Fibroblast of skin of right quadriceps (primary cell): ENCODE measurements at regions not wholly inside any gene's neighbourhood (a gene's known extent, or its start where the extent isn't known, plus 50 kb on each side); places are given as distances from the start of the nearest gene placed in this dataset.

Source experiments
- DNase-seq: peaks from one replicate; pipeline ENCODE4 v3.0.0-alpha.2; 2013

- no peak for DNase-seq
Observed at GRCh38 chr11:103668859-103669258, 367.6 kb upstream of the DDI1 start.

DNA sequence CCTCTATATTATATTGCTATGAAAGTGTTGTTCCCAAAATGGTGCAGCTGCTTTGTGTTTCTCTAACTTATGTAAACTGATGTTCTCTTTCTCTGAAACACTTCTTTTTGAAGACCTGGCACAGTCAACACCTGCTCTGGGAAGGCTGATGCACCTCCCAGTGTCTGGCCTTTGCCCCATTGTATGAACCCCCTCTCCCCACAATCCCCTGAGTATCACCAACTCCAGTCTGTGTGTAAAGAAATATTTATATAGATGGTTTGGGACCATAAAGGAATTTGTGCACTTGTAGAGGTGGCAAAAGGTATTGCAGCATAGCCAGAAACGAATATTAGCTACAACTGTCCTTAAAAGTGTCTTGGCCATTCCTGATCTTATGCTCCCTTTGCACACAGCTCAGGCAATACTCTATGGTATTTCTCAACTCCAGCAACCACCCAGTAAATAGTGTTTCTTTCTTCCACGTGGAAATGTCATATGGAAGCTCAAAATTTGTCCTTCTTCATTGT, 365.2 kb upstream of the DDI1 start:
- DNase-seq: no peak

GRCh38 chr11:103673773-103674172, 362.7 kb upstream of the DDI1 start:
- DNase-seq: peak; percentile 42

- peak; percentile 51 for DNase-seq
Observed at GRCh38 chr11:103676413-103676812, 360.0 kb upstream of the DDI1 start.

DNA sequence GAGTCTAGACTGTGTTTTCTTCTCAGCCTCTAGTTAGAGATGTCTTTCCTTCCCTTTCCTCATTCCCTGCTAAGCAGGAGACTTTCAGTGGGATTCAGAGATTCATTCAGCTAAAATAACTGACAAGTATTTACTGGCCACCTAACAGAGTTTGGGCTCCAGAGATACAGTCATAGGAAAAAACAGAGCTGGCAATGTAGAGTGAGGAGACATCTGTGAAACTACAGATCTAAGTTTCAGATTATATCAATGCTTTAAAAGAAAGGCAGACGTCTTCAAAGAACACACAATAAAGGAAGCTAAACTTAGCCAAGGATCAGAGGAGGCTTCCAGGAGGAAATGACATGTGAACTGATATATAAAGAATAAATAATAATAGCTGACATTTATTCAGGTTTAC, 355.6 kb upstream of the DDI1 start:
- no peak for DNase-seq

- DNase-seq: no peak
Observed at GRCh38 chr11:103681855-103682254, 354.6 kb upstream of the DDI1 start.

- DNase-seq: peak; percentile 73
Observed at GRCh38 chr11:103682318-103683184, 353.9 kb upstream of the DDI1 start.

- DNase-seq: peak; percentile 56
Observed at GRCh38 chr11:103683576-103683975, 352.9 kb upstream of the DDI1 start.

DNA sequence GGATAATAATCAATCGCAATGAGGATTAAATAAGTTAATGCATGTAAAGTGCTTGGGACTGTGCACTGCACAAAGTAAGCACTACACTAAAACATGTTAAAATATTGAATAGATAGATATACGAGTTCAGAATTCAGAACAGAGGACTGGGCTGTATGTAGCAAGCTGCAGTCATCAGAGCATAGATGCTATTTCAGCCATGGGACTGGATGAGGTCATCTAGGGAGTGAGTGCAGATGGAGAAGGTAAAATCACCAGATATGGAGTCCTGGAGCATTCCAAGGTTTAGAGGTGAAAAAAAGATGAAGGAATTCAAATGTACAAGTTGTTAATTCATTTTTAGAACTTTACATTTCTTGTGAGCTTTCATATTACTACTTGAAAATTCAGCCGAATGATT, 347.5 kb upstream of the DDI1 start:
- DNase-seq: no peak

GRCh38 chr11:103690356-103690755, 346.1 kb upstream of the DDI1 start:
- DNase-seq: peak; percentile 33

DNA sequence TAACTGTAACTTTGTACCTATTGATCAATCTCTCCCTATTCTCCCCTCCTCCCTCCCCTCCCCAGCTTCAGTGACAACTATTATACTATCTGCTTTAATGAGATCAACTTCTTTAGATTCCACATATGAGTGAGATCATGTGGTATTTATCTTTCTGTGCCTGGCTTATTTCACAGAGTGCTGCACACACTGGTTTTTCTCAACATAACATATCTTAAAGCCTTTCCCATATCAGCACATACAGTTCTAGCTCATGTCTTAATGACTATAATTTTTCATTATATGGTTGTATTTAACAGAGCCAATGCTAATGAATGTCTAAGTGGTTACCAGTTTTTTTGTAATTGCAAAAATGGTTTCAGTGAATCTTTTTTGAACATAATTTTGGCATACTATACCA, 340.3 kb upstream of the DDI1 start:
- DNase-seq: no peak

DNA sequence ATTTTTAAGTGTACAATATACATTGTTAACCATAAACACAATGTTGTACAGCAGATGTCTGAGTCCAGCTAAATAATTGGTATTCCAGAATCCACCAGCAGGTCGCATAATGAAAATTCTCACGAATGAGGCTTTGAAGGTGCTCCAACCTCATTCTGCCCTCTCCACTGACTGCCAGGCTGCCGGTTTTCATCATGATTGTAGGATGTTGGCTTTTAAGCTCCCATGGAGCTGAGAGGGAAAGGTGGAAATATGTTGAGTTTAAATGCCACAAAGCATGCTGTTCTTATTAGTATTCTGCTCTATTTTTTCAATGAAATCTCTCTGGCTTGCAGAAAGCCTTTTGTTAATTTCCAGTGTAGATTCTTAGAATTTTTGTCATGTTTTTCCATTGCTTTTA, 337.2 kb upstream of the DDI1 start:
- peak; percentile 61 for DNase-seq

DNA sequence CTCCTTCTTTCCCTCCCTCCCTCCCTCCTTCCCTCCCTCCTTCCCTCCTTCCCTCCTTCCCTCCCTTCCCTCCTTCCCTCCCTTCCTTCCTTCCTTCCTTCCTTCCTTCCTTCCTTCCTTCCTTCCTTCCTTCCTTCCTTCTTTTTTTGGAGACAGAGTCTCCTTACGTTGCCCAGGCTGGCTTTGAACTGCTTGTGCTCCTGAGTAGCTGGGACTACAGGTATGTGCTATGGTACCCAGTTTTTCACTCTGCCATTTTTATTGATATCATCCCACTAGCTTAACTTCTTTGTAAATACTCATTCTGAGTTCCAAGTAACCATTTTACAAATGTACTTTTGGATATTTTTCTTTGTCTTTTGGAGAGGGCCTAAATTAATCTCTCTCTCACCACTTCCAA, 336.8 kb upstream of the DDI1 start:
- no peak for DNase-seq

GRCh38 chr11:103700622-103701021, 335.8 kb upstream of the DDI1 start:
- peak; percentile 89 for DNase-seq

GRCh38 chr11:103703437-103703836, 333.0 kb upstream of the DDI1 start:
- no peak for DNase-seq

DNA sequence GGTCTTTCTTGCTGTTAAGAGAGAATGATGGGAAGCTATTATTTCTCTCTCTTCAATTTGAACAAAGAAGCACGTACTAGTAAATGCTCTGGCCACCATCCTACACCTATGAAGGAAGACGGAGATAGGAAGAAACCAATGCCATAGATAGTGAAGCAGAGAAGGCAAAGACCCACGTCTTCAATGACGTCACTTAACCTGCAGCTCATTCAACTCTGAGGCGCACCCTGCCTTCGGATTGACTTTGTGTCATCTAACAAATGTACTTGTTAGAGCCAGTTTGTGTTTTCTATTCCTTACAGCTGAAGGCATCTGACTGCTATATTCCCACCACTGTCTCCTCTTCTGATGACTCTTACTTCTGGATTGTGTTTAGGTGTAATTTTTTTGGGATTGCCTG, 332.5 kb upstream of the DDI1 start:
- no peak for DNase-seq

DNA sequence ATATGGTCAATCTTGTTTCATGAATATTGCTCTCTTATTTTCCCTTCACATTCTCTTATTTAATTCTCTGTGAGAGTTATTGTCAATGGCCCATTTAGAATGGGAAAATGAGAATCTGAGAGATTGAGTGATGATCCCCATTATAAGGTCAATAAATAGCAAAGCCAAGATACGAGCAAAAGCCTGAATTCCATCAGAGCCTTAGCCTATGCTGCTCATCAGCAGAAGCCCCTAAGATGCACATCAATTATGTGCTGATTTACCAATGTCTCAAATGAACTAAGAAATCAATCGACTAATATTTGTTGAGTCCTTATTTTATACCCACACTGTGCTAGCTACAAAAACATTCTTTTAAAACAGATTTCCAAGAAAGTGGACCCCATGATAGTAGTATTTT, 330.8 kb upstream of the DDI1 start:
- DNase-seq: no peak

DNA sequence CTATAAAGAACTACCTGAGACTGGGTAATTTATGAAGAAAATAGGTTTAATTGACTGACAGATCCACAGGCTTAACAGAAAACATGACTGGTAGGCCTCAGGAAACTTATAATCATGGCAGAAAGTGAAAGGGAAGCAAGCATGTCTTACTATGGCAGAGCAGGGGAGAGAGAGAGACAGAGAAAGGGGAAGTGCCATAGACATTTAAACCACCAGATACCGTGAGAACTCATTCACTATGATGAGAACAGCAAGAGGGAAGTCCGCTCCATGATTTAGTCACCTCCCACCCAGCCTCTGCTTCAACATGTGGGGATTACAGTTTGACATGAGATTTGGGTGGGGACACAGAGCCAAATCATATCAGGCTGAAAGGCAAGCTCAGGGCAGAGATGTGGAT, 327.1 kb upstream of the DDI1 start:
- no peak for DNase-seq

- peak; percentile 66 for DNase-seq
Observed at GRCh38 chr11:103714246-103714645, 322.2 kb upstream of the DDI1 start.

DNA sequence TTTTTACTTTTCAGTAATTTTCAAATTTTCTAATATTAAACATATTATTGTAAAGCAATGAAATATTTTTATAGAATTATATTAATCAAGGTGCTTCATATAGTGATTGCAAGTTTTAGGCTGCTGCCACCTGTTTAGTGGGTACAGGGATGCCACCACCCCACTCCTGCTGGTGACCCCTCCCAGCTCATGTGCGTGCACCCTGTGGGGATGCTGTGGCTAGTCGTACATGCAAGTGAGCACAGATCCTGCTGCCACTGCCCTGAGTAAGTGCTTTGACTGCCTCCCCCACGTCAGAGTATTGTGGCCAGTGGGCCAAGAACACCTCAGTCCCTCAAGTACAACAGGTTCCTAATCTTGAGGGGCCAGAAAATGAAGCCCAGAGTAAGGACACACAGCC, 320.1 kb upstream of the DDI1 start:
- DNase-seq: no peak

- DNase-seq: no peak
Observed at GRCh38 chr11:103727262-103727661, 309.2 kb upstream of the DDI1 start.

DNA sequence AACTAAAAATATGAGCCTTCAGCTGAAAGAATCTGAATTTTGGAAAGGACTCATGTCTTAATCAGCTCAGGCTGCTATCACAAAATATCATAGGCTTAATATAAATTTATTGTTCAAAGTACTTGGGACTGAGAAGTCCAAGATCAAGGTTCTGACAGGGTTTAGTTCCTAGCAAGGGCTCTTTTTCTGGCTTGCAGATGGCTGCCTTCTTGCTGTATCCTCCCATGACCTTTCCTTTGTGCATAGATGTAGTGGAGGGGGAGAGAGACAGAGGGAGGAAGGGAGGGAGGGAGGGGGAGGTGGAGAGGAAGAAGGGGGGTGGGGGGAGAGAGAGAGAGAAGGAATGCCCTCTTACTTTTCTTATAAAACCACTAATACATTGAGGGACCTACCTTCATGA, 306.8 kb upstream of the DDI1 start:
- no peak for DNase-seq

- peak; percentile 8 for DNase-seq
Observed at GRCh38 chr11:103730131-103730940, 306.1 kb upstream of the DDI1 start.

GRCh38 chr11:103731670-103732069, 304.8 kb upstream of the DDI1 start:
- DNase-seq: no peak
